GM18867 (cell line): ENCODE measurements at regions not wholly inside any gene's neighbourhood (a gene's known extent, or its start where the extent isn't known, plus 50 kb on each side); places are given as distances from the start of the nearest gene placed in this dataset.
"Not testable (repeated sequence)": the region's sequence is repeated elsewhere in the genome, so short reads cannot be mapped to it uniquely, and the experiment has no call there.

Experiments
- ATAC-seq: cut with Tn5 transposase; IDR thresholded peaks from one replicate; pipeline ENCODE4 v1.9.1; 2021; ENCODE audit warnings: mild to moderate bottlenecking, moderate library complexity; ENCODE audit not compliant: unreplicated experiment

GRCh38 chr6:125585470-125585869 lies 164.0 kb upstream of the HEY2 start:
- no peak for ATAC-seq

GRCh38 chr6:125586074-125586473 lies 163.4 kb upstream of the HEY2 start:
- ATAC-seq, result no peak

- ATAC-seq, result no peak
Observed at GRCh38 chr6:125586605-125587004, 162.8 kb upstream of the HEY2 start.

GRCh38 chr6:125587666-125588632 lies 161.5 kb upstream of the HEY2 start:
- ATAC-seq, result no peak

- not testable (repeated sequence) for ATAC-seq
Observed at GRCh38 chr6:125591796-125592195, 157.6 kb upstream of the HEY2 start.

- no peak for ATAC-seq
Observed at GRCh38 chr6:125593746-125594145, 155.7 kb upstream of the HEY2 start.

GRCh38 chr6:125596020-125596419 lies 153.4 kb upstream of the HEY2 start:
- no peak for ATAC-seq

- peak; percentile 94 for ATAC-seq
Observed at GRCh38 chr6:125597411-125598253, 151.8 kb upstream of the HEY2 start.

GRCh38 chr6:125598422-125598821 lies 151.0 kb upstream of the HEY2 start:
- no peak for ATAC-seq

GRCh38 chr6:125604257-125604656 lies 145.2 kb upstream of the HEY2 start:
- ATAC-seq, result no peak

GRCh38 chr6:125611573-125612344 lies 137.7 kb upstream of the HEY2 start:
- ATAC-seq, result no peak

- ATAC-seq, result no peak
Observed at GRCh38 chr6:125612345-125612846, 137.0 kb upstream of the HEY2 start.

- no peak for ATAC-seq
Observed at GRCh38 chr6:125618629-125619028, 130.8 kb upstream of the HEY2 start.

- ATAC-seq, result no peak
Observed at GRCh38 chr6:125623085-125623484, 126.3 kb upstream of the HEY2 start.

- no peak for ATAC-seq
Observed at GRCh38 chr6:125631165-125631564, 118.3 kb upstream of the HEY2 start.

- ATAC-seq, result not testable (repeated sequence)
Observed at GRCh38 chr6:125636011-125636410, 113.4 kb upstream of the HEY2 start.

GRCh38 chr6:125636671-125637070 lies 112.8 kb upstream of the HEY2 start:
- no peak for ATAC-seq

- ATAC-seq, result peak; percentile 69
Observed at GRCh38 chr6:125637207-125637606, 112.2 kb upstream of the HEY2 start.

- ATAC-seq, result no peak
Observed at GRCh38 chr6:125639466-125640020, 109.9 kb upstream of the HEY2 start.

GRCh38 chr6:125640441-125641150 lies 108.8 kb upstream of the HEY2 start:
- no peak for ATAC-seq
